RKO (cell line): ENCODE measurements at regions not wholly inside any gene's neighbourhood (a gene's known extent, or its start where the extent isn't known, plus 50 kb on each side); places are given as distances from the start of the nearest gene placed in this dataset.
"Not testable (repeated sequence)": the region's sequence is repeated elsewhere in the genome, so short reads cannot be mapped to it uniquely, and the experiment has no call there.

ENCODE experiments used
- DNase-seq: peaks from one replicate; pipeline ENCODE4 v3.0.0-alpha.2; 2016; ENCODE audit warnings: low spot score

- DNase-seq: no peak
These were observed 214.8 kb upstream of the ADO start for GRCh38 chr10:62589689-62590088.

- no peak for DNase-seq
These were observed 214.2 kb upstream of the ADO start for GRCh38 chr10:62590306-62590705.

- peak; percentile 60 for DNase-seq
These were observed 210.4 kb upstream of the ADO start for GRCh38 chr10:62594093-62594520.

GRCh38 chr10:62597226-62597625 lies 207.3 kb upstream of the ADO start:
- DNase-seq: no peak

DNA sequence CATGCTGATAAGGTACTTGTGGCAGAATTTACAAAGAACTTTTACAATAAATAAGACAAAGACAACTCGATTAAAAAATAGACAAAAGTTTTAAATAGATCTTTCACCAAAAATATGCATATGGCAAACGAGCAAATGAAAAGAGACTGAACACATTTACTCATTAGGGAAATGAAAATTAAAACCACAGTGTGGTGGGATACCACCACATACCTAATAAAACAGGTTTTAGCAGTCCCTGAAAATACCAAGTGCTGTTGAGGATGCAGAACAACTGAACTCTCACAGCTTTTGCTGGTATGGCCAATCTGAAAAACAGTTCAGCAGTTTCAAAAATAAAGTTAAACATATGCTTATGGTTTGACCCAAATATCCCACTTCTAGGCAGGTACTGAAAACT lies 205.4 kb upstream of the ADO start:
- no peak for DNase-seq

DNA sequence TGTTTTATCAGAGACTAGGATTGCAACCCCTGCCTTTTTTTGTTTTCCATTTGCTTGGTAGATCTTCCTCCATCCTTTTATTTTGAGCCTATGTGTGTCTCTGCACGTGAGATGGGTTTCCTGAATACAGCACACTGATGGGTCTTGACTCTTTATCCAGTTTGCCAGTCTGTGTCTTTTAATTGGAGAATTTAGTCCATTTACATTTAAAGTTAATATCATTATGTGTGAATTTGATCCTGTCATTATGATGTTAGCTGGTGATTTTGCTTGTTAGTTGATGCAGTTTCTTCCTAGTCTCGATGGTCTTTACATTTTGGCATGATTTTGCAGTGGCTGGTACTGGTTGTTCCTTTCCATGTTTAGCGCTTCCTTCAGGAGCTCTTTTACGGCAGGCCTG lies 198.0 kb upstream of the ADO start:
- DNase-seq: not testable (repeated sequence)

GRCh38 chr10:62608189-62608875 lies 196.2 kb upstream of the ADO start:
- DNase-seq: not testable (repeated sequence)

DNA sequence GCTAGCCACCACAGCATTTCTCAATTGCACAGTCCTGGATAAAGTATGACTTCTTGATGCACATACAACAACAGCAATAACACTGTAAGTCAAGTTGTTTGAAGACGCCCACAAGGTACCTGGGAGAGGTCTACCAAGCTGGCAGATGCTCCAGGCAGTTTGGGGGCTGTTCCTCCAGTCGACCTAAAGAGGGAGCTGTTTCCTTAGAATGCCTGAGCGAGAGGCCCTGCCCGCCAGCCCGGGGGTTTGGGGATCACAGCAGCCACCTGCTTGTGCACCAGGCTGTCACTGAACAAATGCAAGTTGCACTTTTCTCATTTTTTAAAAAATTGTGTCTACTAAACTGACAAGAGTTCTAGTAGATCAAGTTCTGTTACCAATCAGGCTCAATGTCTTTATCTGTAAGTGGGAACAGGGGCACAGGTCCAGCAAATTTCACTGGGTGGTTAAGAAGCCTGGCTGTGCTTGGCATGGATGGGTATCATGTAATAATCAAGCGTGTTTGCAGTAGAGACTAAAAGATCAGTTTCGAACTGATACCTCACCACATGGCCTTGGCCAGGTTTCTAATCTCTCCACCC lies 193.8 kb upstream of the ADO start:
- DNase-seq: peak; percentile 46

- no peak for DNase-seq
These were observed 191.1 kb upstream of the ADO start for GRCh38 chr10:62613424-62613823.

GRCh38 chr10:62613859-62614258 lies 190.7 kb upstream of the ADO start:
- DNase-seq: no peak

DNA sequence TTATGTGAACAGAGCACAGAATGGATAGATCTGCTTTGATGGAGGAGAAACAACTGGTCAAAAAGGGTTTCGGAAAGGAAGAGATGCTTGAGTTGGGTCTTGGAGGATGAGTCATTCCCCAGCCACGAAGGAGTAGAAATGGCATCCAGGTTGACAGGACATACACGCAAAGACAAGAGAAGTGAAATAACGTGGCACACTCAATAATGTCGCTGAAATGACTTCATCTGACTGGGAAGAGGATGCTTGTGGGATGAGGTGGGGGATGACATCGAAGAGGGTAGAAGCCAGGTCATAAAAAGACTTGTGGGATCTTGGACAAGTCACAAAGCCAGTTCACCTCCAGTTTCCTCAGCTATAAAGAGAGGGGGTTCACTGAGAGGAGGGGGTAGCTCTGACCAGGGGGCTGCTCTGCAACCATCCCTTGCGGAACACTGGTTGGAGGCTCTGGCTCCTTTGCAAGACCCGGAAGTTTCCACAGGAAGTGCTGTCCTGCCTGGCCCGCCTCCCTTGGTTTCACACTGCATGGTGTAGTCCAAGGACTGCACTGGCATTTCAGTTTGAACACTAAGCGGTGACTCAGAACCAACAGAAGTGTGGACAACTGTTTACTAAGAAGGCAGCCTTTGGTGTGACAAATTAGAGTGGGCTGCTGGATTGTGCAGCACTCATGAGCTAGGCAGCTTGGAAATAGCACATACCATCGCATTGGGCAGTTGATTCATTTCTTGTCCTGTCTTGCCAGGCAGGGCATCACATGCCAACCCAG lies 189.9 kb upstream of the ADO start:
- DNase-seq: peak; percentile 56

DNA sequence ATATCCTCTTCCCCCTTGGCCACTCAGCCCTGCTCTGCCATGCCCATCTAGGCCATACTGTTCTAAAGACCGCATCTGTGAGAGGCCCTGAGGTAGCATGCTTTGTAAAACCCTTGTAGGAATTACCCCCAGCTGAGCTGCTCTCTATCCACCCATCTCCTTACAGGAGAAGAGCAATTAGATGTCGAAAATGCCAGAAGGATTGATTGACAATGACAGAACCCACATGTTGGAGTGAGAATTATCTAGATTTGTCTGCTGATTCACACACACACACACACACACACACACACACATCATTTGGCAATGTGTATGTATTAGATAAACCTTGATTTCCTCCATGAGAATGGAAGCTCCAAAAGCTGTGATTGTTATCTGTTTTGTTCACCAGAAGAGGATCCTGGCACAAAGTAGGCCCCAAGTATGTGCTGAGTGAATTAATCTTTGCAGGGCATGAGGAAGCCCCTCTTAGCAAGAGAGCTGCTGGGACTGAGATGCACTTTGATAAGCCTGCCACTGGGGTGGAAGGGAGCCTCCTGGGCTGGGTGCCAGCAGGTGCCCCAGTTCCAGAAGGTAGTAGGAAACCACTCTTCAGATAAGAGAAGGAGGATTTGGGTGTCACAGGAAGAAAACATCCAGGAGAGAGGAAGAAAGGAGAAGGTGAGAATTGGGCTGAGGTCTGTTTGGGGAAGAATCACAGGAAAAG lies 187.5 kb upstream of the ADO start:
- DNase-seq: no peak

- no peak for DNase-seq
These were observed 186.9 kb upstream of the ADO start for GRCh38 chr10:62617652-62618051.

DNA sequence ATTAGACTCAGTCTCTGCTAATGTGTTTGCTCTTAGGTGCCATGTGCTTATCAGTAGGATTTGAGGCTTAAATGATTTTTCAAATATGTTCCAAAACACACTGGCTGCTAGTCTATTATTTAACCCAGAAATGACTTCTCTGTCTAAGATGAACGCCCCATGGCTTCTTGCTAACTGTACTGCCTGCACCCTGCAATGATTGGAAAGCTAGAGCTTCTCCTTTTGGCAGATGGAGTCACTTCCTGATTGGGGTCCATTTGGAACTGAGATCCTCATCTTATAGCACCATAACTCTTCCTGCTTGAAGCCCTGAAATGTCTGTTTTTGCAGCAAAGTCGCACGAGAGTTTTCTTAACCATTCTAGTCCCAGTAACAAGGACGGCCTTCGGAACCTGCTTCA lies 186.5 kb upstream of the ADO start:
- DNase-seq: no peak

GRCh38 chr10:62618576-62619412 lies 185.7 kb upstream of the ADO start:
- DNase-seq: no peak

GRCh38 chr10:62619413-62619738 lies 185.1 kb upstream of the ADO start:
- no peak for DNase-seq

- no peak for DNase-seq
These were observed 184.0 kb upstream of the ADO start for GRCh38 chr10:62620491-62620890.

DNA sequence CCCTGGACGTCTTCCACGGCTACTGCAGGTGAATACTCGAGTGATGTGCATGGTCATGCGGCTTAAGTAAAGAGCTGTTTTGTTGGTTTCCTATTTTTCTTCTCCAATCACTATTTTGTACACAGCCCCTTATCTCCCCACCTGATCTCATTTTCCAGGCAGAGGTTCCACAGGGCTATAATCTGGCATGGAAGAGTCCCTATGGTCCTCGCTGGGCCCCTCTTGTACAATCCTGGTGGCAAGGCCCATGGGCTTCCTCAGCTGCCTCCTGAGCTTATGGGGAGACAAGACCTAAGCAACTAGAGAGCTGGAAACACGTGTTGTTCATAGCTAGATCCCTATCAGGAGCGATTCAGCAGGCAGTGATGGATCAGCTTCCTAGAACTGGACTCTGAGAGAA lies 181.3 kb upstream of the ADO start:
- no peak for DNase-seq

GRCh38 chr10:62625484-62625883 lies 179.0 kb upstream of the ADO start:
- DNase-seq: no peak

DNA sequence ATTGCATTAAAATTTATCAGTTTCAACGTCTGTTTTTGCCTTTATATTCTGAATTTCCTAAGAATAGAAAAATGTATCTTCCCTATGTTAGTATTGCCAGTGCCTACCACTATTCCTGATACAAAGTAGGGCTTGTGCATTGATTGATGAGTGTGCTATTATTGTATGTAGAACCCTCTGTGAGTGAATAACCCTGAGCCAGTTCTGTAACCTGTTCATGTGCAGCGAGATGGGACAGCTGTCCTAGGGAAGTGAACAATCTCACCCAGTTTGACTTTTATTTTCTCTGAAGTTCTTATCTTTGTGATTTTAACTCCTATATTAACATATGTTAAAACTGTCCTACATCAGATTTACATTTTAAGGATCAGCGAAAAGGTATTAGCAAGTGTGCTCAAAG lies 178.4 kb upstream of the ADO start:
- DNase-seq: no peak

DNA sequence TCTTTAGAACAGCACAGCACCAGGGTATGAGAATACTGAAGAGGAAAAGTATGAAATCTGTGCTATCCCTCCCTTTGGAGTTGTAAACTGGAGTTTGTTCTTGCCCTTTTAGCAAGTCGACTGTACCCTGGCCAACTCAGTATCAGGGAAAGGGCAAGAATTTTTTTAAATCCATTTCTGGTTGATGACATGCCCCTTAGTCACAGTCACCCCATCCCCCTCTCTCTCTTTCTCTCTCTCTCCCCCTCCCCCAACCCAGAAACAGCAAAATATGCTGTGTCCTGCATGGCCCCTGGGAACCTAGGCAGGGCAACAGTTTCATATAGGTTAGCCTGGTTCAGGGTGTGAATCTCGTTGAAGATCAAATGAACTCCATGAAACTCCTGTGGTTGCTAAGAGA lies 177.7 kb upstream of the ADO start:
- DNase-seq: peak; percentile 11

- no peak for DNase-seq
These were observed 176.5 kb upstream of the ADO start for GRCh38 chr10:62627983-62628382.
